ENCODE measurements at regions not wholly inside any gene's neighbourhood (a gene's known extent, or its start where the extent isn't known, plus 50 kb on each side); places are given as distances from the start of the nearest gene placed in this dataset.
"Not testable (repeated sequence)": the region's sequence is repeated elsewhere in the genome, so short reads cannot be mapped to it uniquely, and the experiment has no call there.

DNA sequence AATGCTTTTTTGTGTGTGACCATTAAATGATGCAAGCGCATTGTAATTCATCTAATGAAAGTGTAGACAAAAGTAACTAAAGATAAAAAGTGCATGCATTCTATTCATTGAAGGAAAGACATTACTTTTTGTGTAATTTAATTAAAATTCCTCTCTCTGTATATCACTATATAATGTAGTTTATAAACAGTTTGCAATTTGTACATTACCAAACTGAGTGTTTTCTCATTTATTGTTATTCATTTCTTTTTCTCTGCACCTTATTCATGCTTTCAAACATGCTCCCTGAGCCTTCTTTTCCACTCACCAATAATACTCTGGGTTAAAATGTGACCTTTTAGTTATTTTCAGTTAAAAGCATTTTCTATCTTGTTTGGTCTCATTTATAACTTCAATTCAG, 713.7 kb upstream of the AADAT start:
- no peak for DNase-seq (ENCODE audit: low read depth in 2 of 2)

DNA sequence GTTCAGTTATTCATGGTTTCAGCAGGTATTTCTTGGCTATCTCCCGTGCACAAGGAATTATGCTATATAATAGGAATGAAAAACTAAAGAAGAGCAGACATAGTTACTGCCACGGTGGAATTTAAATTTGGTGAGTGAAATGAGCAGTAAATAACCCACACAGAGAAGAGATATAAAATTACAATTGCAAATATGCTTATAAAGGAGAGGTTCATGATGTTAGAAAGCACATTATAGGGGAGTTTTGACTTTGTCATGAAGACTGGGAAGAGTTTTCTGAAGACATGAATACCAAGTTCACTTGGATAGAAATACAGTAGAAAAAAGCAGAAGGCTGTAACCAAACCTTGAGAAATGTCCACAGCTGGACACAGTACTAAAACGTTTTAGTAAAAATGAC, 712.0 kb upstream of the AADAT start:
- no peak for DNase-seq (ENCODE audit: low read depth in 2 of 2)

DNA sequence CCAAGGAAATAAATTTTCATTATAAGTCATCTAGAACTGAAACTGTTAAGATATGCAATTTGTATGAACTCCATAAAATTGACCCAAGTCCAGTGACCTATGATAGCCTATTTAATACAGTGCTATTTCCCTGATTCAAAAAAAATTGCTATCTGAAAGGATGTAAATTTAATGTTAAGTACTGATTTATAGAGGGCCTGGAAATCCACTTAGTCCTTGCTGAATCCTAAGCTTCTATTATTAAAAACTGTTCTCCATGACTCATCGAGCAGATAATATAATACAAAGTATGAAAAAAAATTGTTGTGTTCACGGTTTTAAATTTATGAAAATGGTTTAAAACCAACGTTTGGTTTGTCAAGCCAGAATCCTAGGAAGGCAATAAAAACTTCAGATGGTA, 704.8 kb upstream of the AADAT start:
- no peak for DNase-seq (ENCODE audit: low read depth in 2 of 2)

DNA sequence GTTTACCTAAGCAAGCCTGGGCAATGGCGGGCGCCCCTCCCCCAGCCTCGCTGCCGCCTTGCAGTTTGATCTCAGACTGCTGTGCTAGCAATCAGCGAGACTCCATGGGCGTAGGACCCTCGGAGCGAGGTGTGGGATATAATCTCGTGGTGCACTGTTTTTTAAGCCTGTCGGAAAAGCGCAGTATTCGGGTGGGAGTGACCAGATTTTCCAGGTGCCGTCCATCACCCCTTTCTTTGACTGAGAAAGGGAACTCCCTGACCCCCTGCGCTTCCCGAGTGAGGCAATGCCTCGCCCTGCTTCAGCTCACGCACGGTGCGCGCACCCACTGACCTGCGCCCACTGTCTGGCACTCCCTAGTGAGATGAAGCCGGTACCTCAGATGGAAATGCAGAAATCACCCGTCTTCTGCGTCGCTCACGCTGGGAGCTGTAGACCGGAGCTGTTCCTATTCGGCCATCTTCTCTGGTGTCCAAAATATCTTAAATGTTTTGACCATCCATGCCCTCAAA, 698.8 kb upstream of the AADAT start:
- not testable (repeated sequence) for DNase-seq (ENCODE audit: low read depth in 2 of 2)

DNA sequence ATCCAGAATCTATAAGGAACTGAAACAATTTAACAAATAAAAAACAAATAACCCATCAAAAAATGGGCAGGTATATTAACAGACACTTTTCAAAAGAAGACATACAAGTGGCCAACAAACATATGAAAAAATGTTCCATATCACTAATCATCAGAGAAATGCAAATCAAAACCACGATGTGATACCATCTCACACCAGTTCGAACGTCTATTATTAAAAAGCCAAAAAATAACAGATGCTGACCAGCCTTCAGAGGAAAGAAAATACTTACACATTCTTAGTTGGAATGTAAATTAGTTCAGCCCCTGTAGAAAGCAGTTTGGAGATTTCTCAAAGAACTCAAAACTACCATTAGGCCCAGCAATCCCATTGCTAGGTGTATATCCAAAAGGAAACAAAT, 687.9 kb upstream of the AADAT start:
- DNase-seq (ENCODE audit: low read depth in 2 of 2), result no peak

DNA sequence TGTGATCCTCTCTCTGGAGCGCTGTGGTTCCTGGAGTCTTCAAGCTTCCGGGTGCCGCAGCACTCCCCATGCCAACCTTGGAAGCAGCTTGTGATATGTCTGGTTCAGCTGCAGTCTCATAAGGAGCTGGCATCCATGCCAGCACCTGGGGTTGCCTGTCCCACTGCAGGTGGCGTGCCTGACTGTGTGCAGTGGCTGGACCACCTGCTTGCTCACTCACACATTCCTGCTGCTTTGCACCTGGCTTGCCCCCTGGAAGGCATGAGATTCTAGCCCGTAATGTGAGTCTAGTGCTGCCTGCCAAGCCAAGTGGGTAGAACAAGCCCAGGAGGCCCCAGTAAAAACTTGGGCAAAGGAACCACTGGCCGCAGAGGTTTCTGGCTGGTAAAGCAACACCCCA, 687.2 kb upstream of the AADAT start:
- DNase-seq (ENCODE audit: low read depth in 2 of 2), result no peak

DNA sequence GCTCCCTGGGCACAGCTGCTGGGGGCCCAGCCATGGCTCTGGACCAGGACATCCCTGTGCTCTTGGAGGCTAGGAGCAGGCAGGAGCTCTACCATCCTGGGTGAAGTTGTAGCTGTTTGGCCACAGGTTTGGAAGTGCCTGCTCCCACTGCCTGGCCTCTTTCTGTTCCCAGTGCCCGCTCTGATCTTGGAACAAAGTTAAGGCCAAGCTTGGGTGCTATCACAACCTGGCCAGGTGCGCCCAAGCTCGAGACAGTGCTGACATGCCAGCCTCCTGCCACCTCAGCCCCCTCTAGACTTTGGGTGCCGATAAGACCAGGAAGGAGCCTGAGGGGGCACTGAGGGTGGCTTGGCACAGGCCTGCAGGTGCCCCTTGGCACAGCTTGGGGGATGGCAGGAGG, 686.1 kb upstream of the AADAT start:
- DNase-seq (ENCODE audit: low read depth in 2 of 2), result no peak

DNA sequence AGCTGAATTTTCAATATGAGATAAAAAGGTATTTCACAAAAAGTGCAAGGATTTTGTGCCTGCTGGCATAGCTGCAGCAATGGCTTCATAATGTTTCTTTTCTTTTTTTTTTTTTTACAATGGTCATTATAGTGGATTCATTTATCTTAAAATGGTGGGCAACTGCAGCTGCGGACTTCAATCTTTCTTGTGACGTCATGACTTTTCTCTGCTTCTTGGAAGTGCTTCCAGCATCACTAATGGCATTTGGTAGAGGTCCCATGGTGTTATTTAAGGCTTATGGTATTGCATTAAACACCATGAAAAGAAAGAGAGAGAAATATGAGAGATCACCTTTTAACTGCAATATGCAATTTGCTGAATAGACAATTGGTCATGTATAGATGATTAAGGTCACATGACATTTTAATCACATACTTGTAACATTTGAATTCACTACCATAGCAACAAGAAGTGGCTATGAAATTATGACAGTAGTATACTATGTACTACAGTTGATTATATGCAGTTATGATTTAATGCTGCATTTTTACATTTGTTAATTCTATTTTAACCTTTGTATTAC, 684.0 kb upstream of the AADAT start:
- DNase-seq (ENCODE audit: low read depth in 2 of 2), result no peak

DNA sequence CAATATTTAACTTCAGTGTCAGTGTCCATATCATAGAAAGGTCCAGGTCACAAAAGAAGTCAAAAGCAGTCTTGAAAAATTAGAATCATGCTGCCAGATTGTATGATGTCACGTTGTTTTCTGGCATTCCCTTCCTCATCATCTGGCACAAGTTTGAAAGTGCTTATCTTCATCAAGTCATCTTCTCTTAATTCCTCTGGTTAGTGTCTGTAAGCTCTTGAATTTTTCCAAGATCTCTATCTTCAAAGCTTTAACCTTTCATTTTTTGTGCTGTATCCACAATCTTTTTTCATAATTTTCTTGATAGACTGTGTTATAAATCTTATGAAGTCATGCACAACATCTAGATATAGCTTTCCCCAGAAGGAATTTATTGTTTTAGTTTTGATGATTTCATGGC, 682.7 kb upstream of the AADAT start:
- DNase-seq (ENCODE audit: low read depth in 2 of 2), result no peak

DNA sequence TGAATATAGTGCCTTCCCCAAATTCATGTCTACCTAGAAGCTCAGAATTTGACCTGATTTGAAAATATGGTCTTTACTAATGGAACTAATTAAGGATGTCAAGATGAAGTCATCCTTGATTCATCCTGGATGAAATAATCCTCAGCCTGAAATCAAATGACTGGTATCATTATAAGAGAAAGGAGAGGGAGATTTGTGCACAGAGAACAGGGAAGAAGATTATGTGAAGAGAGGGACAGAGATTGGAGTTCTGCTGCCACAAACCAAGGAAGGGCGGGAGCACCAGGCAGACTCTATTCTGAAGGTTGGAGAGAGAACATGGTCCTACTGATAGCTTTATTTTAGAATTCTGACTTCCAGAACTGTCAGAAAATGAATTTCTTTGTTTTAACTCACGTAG, 680.9 kb upstream of the AADAT start:
- DNase-seq (ENCODE audit: low read depth in 2 of 2), result no peak

DNA sequence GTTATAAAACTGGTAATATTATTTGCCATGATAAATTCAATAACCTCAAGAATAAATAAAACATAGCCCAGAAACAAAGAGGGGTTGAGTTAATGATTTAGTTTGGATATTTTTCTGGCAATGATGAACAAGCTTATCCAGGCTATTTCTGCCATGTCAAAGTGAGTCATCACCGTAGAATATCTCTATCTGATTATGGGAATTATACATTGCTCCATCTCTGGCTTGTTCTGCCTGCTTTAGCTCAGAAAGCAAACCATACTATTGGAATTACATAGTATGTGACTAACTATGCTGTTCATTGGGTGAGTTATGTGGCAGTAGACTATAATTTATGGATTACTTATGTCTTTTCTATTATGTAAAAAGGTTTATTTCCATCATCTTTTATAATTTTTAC, 680.1 kb upstream of the AADAT start:
- DNase-seq (ENCODE audit: low read depth in 2 of 2), result no peak

DNA sequence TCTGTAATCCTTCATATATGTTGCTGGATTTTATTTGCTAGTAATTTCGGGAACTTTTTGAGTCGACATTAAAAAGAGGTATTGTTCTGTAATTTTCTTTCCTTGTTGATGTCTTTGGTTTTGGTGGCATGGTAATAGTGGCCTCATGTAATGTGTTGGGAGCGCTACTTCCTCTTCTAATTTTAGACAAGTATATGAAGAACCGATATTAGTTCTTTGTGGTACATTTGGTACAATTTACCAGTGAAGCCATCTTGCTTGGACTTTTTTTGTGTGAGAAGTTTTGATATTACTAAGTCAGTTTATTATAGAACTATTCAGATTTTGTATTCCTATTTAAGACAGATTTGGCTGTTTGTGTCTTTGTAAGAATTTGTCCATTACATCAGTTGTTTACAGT, 669.2 kb upstream of the AADAT start:
- DNase-seq (ENCODE audit: low read depth in 2 of 2), result no peak

DNA sequence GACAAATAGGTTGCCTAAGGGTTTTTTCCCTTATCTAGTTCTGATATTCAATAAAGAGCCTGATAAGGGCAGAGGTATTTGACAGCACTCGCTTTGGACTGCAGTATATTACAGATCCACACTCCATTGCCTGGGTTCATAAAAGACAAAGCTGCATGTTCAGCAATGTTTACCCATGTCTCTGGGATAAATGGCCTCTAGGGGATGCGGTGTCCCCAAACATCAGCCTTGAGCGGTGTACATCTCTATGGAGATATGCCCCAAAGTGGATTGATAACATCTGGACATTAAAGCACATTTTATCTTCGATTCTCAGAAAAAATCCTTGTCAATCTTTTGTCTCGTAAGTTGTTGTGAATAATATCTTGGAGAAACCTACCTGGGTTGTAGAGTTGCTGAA, 660.8 kb upstream of the AADAT start:
- DNase-seq (ENCODE audit: low read depth in 2 of 2), result no peak

DNA sequence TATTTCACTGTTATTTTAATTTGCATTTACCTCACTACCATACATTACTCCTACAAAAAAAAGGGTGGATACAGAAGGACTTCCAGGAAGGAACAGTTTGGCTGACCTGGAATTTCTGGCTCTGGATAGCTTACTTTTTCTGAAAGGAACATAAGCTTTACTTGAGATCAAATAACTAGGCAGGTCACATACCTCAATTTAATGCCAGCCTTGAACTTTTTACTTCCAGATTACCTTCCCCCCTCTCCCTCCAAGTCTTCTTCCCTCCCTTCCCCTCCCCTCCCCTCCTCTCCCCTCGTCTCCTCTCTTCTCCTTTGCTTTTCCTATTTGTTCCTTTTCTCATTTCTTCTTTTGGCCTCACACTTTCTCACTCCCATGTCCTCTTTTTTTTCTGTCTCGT, 659.2 kb upstream of the AADAT start:
- DNase-seq (ENCODE audit: low read depth in 2 of 2), result no peak

DNA sequence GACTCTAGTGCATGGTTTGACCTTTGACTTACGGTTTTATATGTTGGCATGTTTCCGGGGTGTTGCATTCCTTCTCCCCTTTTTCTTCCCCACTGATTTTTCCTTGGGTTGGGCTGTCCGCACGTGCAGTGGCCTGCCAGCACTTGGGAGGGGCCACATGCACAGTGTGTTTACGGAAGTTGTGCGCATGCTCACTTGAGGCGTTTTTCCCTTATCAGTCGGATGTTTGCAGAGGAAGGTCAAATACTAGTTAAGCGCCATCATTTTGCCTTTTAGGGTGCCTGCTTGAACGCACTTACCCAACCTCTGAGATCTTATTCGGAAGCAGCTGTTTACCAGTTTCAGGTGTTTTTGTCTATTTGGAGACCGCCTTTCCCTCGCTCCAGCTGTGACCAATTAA, 653.9 kb upstream of the AADAT start:
- no peak for DNase-seq (ENCODE audit: low read depth in 2 of 2)

DNA sequence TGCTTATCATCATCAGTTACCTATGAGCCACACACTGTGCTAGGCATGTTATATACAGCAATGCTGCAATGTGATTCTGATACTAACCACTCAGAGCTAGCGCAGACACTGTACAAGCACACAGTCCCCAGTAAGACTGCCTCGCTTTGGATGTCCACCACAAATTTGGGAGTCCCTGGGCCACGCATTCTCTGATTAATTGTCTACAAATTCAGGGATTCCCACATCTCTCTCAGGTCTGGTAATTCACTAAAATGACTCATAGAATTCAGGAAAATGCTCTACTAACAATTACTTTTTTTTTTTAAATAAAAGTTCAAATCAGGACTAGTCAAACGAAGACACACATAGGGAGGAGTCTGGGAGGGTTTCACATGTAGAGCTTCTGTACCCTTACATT, 652.1 kb upstream of the AADAT start:
- no peak for DNase-seq (ENCODE audit: low read depth in 2 of 2)

DNA sequence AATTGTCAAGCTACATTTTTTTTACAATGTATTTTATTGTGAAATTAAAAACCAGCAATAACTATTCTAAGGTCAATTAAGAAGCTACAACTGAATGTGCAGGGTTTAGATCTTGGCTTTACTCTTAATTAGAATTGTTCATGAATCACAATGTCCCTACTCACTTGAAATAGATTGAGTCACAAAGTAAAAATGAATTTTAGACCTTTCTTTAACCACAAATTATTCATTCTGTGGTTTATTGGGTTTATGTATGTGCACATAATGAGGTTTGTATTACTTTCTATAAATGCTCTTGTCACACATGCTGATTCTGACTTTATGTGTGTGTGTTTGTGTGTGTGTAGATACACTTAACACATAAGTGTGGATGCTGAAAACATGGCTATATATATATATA, 647.0 kb upstream of the AADAT start:
- no peak for DNase-seq (ENCODE audit: low read depth in 2 of 2)

DNA sequence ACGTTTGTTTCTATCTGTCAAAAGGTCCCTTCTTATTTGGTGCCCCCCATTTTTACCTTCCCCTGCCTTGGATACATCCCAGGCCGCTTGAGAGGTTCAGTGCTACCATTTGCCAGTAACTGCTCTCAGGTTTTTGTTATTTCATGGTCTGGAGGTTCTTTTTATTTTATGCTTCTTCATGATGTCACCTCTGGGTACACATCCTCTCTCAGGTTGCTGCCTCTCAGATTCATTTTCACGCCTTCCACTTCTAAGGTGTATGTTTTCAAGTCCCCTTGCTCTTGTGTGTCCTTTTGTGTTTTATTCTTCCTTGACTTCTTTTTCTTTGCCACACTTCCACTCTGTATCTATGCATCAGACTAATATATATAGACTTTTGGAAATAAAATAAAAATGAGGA, 640.1 kb upstream of the AADAT start:
- DNase-seq (ENCODE audit: low read depth in 2 of 2), result no peak

DNA sequence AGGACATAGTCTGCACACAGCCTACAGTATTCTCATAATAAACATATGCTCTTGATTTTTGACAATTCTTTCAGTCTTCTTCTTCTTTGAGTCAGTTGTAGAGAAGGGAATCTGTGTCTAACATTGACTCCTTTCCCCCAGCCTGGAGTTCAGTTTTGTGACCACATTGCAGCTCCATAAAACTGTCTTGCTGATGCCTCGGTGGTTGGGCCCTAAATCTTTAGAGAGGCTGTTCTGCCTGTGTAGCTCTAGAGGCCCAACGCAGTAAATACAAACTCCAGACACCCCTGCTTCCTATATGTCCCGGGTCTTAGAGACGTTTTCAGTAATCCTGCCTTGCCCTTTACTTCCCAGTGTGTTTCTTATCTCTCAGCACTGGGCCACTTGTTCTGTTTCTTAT, 639.5 kb upstream of the AADAT start:
- no peak for DNase-seq (ENCODE audit: low read depth in 2 of 2)

DNA sequence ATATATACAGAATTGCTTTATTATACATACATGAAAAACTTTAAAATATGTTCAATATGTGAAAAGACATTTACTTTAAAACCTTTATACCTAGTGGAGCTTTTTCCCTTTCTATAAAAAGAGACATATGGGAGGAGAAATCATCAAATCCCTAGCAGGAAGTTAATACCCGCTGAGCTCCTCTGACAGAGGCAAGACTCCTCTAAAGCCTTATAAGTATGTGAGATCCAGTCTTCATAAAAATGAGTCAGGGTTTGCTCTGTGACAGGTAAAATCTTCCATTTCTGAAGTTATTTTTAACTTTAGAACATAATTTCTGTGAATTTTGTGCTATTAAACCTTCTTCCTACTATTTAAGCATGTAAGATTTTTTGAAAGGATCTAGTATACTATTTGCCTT, 634.4 kb upstream of the AADAT start:
- DNase-seq (ENCODE audit: low read depth in 2 of 2), result no peak

DNA sequence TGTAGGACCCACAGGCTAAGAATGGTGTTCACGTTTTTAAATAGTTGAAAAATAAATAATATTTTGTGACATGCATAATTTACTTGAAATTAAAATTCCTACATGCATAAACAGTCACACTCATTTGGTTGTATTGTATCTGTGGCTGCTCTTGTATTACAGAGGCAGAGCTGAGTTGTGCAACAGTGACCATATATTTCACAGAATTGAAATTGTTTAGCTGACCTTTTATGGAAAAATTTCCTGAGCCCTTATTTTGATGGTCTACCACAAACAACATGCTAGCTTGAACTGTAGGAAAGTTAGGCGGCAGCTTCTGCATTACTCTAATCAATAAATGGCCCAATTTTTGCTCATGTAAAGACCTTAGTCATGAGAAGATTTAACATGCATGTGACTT, 633.4 kb upstream of the AADAT start:
- no peak for DNase-seq (ENCODE audit: low read depth in 2 of 2)

DNA sequence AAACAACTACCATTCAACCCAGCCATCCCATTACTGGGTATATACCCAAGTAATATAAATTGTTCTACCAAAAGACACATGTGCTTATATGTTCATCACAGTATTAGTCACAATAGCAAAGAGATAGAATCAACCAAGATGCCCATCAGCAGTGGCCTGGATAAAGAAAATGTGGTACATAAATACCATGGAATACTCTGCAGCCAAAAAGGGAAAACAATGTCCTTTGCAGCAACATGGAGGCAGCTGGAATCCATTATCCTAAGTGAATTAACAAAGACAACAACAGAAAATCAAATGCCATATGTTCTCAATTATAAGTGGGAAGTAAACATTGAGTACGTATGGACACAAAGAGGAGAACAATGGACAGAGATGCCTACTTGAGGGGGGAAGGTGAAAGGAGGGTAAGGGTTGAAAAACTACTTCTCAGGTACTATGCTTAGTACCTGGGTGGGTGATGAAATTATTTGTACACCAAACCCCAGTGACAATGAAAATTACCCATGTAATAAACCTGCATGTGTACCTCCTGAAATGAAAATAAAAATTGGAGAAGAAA, 632.1 kb upstream of the AADAT start:
- no peak for DNase-seq (ENCODE audit: low read depth in 2 of 2)

DNA sequence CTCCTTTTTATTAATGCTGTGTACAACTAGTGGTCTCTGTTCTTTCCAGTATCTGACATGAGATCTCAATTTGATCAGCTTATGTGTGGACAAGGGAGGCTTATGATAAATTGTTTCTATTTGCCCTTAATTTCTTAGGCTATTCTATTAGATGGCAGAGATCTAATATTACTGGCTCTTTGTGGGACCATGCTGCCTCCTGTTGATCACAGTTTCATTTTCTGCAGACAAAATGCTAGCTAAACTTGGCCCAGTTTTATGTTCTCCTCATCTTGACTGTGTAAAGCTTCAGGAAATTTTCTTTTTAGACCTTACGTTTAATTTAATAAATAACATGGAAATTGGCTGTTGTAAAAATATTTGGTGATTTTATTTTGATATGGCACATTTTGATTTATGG, 627.1 kb upstream of the AADAT start:
- DNase-seq (ENCODE audit: low read depth in 2 of 2), result no peak

DNA sequence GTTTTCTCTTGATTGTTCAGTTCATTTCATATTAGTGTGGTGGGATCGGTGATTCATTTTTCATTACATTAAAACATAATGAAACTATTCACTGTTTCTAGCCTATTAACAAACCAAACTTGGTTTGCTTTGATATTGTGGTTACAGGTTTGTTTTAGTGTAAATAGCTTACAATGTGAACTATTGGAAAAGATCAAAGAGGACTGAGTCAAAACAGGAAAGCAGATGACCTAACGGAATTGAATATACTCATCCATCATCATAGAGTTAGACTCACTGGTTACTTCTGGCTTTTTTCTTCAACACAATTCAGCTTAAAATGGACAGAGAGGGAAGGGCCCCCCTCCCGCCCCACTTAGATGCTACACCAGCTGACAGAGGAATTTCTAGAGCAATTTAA, 616.2 kb upstream of the AADAT start:
- DNase-seq (ENCODE audit: low read depth in 2 of 2), result no peak

All from activated CD4-positive, alpha-beta T cell treated with anti-CD3 and anti-CD28 coated beads for 24 hours (primary cell).